OCI-LY3 (cell line): ENCODE measurements at regions not wholly inside any gene's neighbourhood (a gene's known extent, or its start where the extent isn't known, plus 50 kb on each side); places are given as distances from the start of the nearest gene placed in this dataset.

Source experiments
- EZH2phosphoT487 ChIP-seq: fragments of 200-600 bp; shearing (Covaris generic); IDR thresholded peaks from 2 replicates; pipeline ENCODE4 v1.6.1; 2018; ENCODE audit warnings: antibody characterized with exemption, mixed run types, low read depth
- TF ChIP-seq, protein P1 (sequence below): fragments of 200-600, 300-600 bp; sonication (generic); IDR thresholded peaks from 2 replicates; pipeline ENCODE4 v1.5.1; 2014; ENCODE audit warnings: antibody characterized with exemption, low read length, low read depth

DNA sequence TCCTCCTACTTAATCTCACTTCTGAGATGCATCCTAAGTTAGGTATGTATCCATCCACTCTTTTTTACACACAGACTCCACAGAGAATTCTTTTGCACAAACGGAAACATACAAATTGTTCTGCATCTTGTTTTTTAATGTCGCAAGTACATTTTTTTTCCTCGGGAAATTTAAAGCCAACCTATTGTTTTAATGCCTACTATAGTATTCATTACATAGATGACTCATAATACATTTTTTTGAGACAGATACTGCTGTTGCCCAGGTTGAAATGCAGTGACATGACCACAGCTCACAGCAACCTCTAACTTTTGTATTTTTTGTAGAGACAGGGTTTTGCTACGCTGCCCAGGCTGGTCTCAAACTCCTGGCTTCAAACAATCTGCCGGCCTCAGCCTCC is 90.8 kb upstream of the TMEM45B start:
- TF ChIP-seq, protein P1, sequence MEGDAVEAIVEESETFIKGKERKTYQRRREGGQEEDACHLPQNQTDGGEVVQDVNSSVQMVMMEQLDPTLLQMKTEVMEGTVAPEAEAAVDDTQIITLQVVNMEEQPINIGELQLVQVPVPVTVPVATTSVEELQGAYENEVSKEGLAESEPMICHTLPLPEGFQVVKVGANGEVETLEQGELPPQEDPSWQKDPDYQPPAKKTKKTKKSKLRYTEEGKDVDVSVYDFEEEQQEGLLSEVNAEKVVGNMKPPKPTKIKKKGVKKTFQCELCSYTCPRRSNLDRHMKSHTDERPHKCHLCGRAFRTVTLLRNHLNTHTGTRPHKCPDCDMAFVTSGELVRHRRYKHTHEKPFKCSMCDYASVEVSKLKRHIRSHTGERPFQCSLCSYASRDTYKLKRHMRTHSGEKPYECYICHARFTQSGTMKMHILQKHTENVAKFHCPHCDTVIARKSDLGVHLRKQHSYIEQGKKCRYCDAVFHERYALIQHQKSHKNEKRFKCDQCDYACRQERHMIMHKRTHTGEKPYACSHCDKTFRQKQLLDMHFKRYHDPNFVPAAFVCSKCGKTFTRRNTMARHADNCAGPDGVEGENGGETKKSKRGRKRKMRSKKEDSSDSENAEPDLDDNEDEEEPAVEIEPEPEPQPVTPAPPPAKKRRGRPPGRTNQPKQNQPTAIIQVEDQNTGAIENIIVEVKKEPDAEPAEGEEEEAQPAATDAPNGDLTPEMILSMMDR = no peak
- TF ChIP-seq EZH2phosphoT487 = no peak
